Esophagus squamous epithelium (tissue), 4 donors: ENCODE measurements at regions not wholly inside any gene's neighbourhood (a gene's known extent, or its start where the extent isn't known, plus 50 kb on each side); places are given as distances from the start of the nearest gene placed in this dataset.

Source experiments
- POLR2A ChIP-seq, 4 donors: fragments of 450-650 bp; IDR thresholded peaks; one replicate each; pipeline ENCODE4 v1.6.1; 2017; ENCODE audit warnings: antibody characterized with exemption in 4 of 4, mild to moderate bottlenecking in 4 of 4, moderate library complexity in 3 of 4
- TF ChIP-seq, protein P1 (sequence below), 6 experiments: fragments of 450-650 bp in 4 of 6; fragments of 200-600 bp in 2 of 6; sonication (generic) in 2 of 6; IDR thresholded peaks; one replicate each; pipeline ENCODE4 v1.5.1; 2016 to 2019; ENCODE audit warnings: antibody characterized with exemption in 6 of 6, mild to moderate bottlenecking in 4 of 6, moderate library complexity in 4 of 6

DNA sequence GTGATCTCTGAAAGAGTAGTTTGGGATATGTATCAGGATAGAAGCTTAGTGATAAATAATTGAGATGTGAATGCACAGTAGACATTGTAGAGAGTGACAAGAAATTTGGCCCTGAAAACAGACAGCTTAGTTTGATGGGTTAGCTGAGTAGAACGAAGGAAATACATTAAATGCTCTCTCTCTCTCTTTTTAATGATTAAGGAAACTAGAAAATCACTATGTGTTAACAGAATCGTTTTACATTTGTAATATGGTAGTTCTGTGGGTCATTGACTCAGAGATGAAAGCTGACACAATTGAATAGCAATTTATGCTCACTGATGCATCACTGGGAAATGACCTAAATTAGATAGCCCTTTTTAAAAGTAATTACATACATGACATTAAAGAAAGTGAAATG is 739.8 kb upstream of the PTPRD start:
- TF ChIP-seq, protein P1, sequence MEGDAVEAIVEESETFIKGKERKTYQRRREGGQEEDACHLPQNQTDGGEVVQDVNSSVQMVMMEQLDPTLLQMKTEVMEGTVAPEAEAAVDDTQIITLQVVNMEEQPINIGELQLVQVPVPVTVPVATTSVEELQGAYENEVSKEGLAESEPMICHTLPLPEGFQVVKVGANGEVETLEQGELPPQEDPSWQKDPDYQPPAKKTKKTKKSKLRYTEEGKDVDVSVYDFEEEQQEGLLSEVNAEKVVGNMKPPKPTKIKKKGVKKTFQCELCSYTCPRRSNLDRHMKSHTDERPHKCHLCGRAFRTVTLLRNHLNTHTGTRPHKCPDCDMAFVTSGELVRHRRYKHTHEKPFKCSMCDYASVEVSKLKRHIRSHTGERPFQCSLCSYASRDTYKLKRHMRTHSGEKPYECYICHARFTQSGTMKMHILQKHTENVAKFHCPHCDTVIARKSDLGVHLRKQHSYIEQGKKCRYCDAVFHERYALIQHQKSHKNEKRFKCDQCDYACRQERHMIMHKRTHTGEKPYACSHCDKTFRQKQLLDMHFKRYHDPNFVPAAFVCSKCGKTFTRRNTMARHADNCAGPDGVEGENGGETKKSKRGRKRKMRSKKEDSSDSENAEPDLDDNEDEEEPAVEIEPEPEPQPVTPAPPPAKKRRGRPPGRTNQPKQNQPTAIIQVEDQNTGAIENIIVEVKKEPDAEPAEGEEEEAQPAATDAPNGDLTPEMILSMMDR (IDR thresholded peaks at IDR 0.05): no peak
- TF ChIP-seq POLR2A (IDR thresholded peaks at IDR 0.05): no peak
